ENCODE measurements at regions not wholly inside any gene's neighbourhood (a gene's known extent, or its start where the extent isn't known, plus 50 kb on each side); places are given as distances from the start of the nearest gene placed in this dataset.

GRCh38 chr7:45447296-45447695 is 126.9 kb upstream of the ADCY1 start (continued):
- TF ChIP-seq ZBTB33 (IDR thresholded peaks at IDR 0.05; ENCODE audit: extremely low read depth, insufficient replicate concordance, low read length), result no peak

- no peak overlapping the region for H3K4me2 ChIP-seq (ENCODE audit: low read length)
- no peak overlapping the region for H2AFZ ChIP-seq (ENCODE audit: low read depth, low read length, poor library complexity, severe bottlenecking)
- no peaks in the 10 kb centered on the region for H3K9me2 ChIP-seq (ENCODE audit: insufficient read depth)
- H3K36me3 ChIP-seq (ENCODE audit: control insufficient read depth in 1 of 2, insufficient read depth in 2 of 2, low read length in 2 of 2), result no peaks in the 10 kb centered on the region
- RAD21 ChIA-PET (ENCODE audit: low non-redundant PET in 1 of 2, low total read pairs in 2 of 2, uncharacterized antibody in 2 of 2, unreplicated experiment in 2 of 2), result no interaction called here
- H3K4me3 ChIP-seq (replicated peaks in 1 of 2; ENCODE audit: low read depth in 1 of 2, low read length in 2 of 2), result no peak overlapping the region
- H3K9me3 ChIP-seq (ENCODE audit: control insufficient read depth in 1 of 2, insufficient read depth in 1 of 2, low read depth in 1 of 2, low read length in 2 of 2), result no peaks in the 10 kb centered on the region
- no peak overlapping the region for H3K9ac ChIP-seq (ENCODE audit: low read length)
- H4K20me1 ChIP-seq (ENCODE audit: insufficient read depth), result no peaks in the 10 kb centered on the region
- intact Hi-C loops (cut with micrococcal nuclease), result no loop called here
- BruUV-seq (replicated peaks), result no TSS peak
- POLR2A ChIA-PET, result no interaction called here
- no peak for TF ChIP-seq SRF (IDR thresholded peaks at IDR 0.05; ENCODE audit: low read depth)
- TF ChIP-seq TCF7L2 (IDR thresholded peaks at IDR 0.05; ENCODE audit: borderline replicate concordance, extremely low read depth, insufficient read depth, insufficient read length), result no peak
- TF ChIP-seq FOSL1 (IDR thresholded peaks at IDR 0.05; ENCODE audit: low read depth), result no peak
- no peak for TF ChIP-seq JUND (IDR thresholded peaks at IDR 0.05)
- no peak for ATAC-seq
- DNase-seq (ENCODE audit: low read depth, low spot score), result no peak
- H3K27ac ChIP-seq (ENCODE audit: low read depth, low read length), result no peak overlapping the region
- peaks cover 52% of the 10 kb centered on the region for H3K27me3 ChIP-seq (ENCODE audit: insufficient read depth, low read length)
- no peaks in the 10 kb centered on the region for H3K4me1 ChIP-seq (ENCODE audit: control insufficient read depth in 1 of 2, insufficient read depth in 2 of 2, low read length in 2 of 2)
- H3K79me2 ChIP-seq (ENCODE audit: insufficient read depth, low read length), result no peaks in the 10 kb centered on the region
- CTCF ChIA-PET, result no interaction called here
Observed at GRCh38 chr7:45450571-45451204, 123.5 kb upstream of the ADCY1 start.

All from HCT116 (cell line).